Esophagus muscularis mucosa (tissue), 4 donors: ENCODE measurements at regions not wholly inside any gene's neighbourhood (a gene's known extent, or its start where the extent isn't known, plus 50 kb on each side); places are given as distances from the start of the nearest gene placed in this dataset.
"Not testable (repeated sequence)": the region's sequence is repeated elsewhere in the genome, so short reads cannot be mapped to it uniquely, and the experiment has no call there.

Source experiments
- DNase-seq: peaks from one replicate; pipeline ENCODE4 v3.0.0-alpha.2; 2017; ENCODE audit errors: extremely low spot score
- H3K27ac ChIP-seq, 4 donors: fragments of 200-600 bp; sonication (generic); replicated peaks in 1 of 4; 1 replicate in 3 of 4; 2 replicates in 1 of 4; pipeline ENCODE4 v1.5.1; 2016 to 2019; ENCODE audit warnings: mild to moderate bottlenecking in 1 of 4
- H3K27me3 ChIP-seq, 4 donors: fragments of 200-600 bp; sonication (generic); one replicate each; pipeline versions ENCODE4 v1.5.1 to v1.6.0; 2016 to 2019
- H3K36me3 ChIP-seq, 4 donors: fragments of 200-600 bp; sonication (generic); one replicate each; pipeline ENCODE4 v1.5.1; 2016 to 2019
- H3K4me1 ChIP-seq, 4 donors: fragments of 200-600 bp; sonication (generic); one replicate each; pipeline ENCODE4 v1.5.1; 2016 to 2019
- H3K4me3 ChIP-seq, 4 donors: fragments of 200-600 bp; sonication (generic); 1 replicate in 2 of 4; 2 replicates in 2 of 4; pipeline ENCODE4 v1.5.1; 2016 to 2019; ENCODE audit warnings: mild to moderate bottlenecking in 4 of 4, moderate library complexity in 1 of 4
- H3K9me3 ChIP-seq, 4 donors: fragments of 200-600 bp; sonication (generic); 1 replicate in 3 of 4; 2 replicates in 1 of 4; pipeline ENCODE4 v1.5.1; 2016 to 2019
- CTCF ChIP-seq, 3 experiments: fragments of 200-600 bp in 2 of 3; fragments of 450-650 bp in 1 of 3; sonication (generic) in 2 of 3; IDR thresholded peaks; one replicate each; pipeline ENCODE4 v1.5.1; 2017 to 2019; ENCODE audit warnings: antibody characterized with exemption in 3 of 3, mild to moderate bottlenecking in 2 of 3, moderate library complexity in 1 of 3
- EP300 ChIP-seq: sonication (generic); formaldehyde crosslinking; IDR thresholded peaks from one replicate; pipeline ENCODE4 v1.6.1; 2017; ENCODE audit warnings: antibody characterized with exemption
- POLR2A ChIP-seq: fragments of 450-650 bp; IDR thresholded peaks from one replicate; pipeline ENCODE4 v1.6.1; 2017; ENCODE audit warnings: antibody characterized with exemption, moderate library complexity, mild to moderate bottlenecking, low read depth
- POLR2AphosphoS5 ChIP-seq, 2 donors: sonication (generic); formaldehyde crosslinking; IDR thresholded peaks; one replicate each; pipeline ENCODE4 v1.6.1; 2017; ENCODE audit warnings: antibody characterized with exemption in 2 of 2
- WGBS: methylation state at CpG from one replicate; pipeline ENCODE4 v1.1.5; 2018; 5-methylcytosine and 5-hydroxymethylcytosine counted together
- intact Hi-C: fragments of 100-400 bp; cut with DNase I; formaldehyde crosslinking; loops from one replicate; pipeline ENCODE4 v1.15.1; 2023

- Histone ChIP-seq H3K27ac (no peak overlapping the region), H3K9me3 (peaks cover 0 to 12% (median 9%) of the 10 kb centered on the region in 4 donors), H3K4me1 (no peaks in the 10 kb centered on the region), H3K36me3 (no peaks in the 10 kb centered on the region), H3K4me3 (no peak overlapping the region), H3K27me3 (no peaks in the 10 kb centered on the region)
- no peak for TF ChIP-seq EP300
- TF ChIP-seq POLR2AphosphoS5 (IDR thresholded peaks at IDR 0.05): no peak
- no peak for TF ChIP-seq CTCF (IDR thresholded peaks at IDR 0.05)
- TF ChIP-seq POLR2A: no peak
- 87% methylated on average over 3 of the region's 3 CpGs for WGBS
- intact Hi-C loops: no loop called here
- no peak for DNase-seq
These were observed 314.1 kb upstream of the LRRC3B start for GRCh38 chr3:26308454-26308853.

- intact Hi-C loops, H3K27me3 ChIP-seq, H3K4me3 ChIP-seq, DNase-seq, H3K36me3 ChIP-seq, H3K4me1 ChIP-seq, H3K27ac ChIP-seq: not testable (repeated sequence)
- peaks cover 0 to 12% (median 9%) of the 10 kb centered on the region in 4 donors for H3K9me3 ChIP-seq
- WGBS: 97% methylated on average over 1 of the region's 1 CpG
These were observed 313.0 kb upstream of the LRRC3B start for GRCh38 chr3:26309536-26309935.

GRCh38 chr3:26312816-26313215, 309.8 kb upstream of the LRRC3B start:
- Histone ChIP-seq H3K4me1 (no peaks in the 10 kb centered on the region), H3K9me3 (peaks cover 0 to 20% (median 12%) of the 10 kb centered on the region in 4 donors), H3K36me3 (no peaks in the 10 kb centered on the region), H3K27ac (no peak overlapping the region), H3K27me3 (no peaks in the 10 kb centered on the region), H3K4me3 (no peak overlapping the region)
- WGBS: 83% methylated on average over 5 of the region's 5 CpGs
- intact Hi-C loops: no loop called here
- TF ChIP-seq CTCF (IDR thresholded peaks at IDR 0.05): no peak
- DNase-seq: no peak

DNA sequence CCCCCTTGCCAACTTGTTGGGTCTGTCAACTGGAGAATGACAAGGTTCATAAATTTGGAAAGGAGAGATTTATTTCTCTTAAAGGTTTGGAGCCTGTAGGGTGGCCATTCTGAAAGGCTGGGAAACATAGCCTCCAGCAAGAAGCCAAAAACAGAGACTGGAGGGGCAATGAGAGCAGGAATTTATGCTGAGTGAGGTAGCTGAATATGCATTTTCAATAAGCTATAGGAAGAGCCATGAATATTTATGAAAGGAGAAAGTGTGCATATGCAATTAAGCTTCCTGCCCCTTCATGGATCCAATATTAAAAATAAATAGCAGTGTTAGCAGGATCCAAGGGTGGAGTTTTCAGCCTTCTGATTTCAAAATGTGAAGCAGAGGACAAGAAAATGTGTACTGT, 306.1 kb upstream of the LRRC3B start:
- peaks cover 0 to 13% (median 6%) of the 10 kb centered on the region in 4 donors for H3K9me3 ChIP-seq
- no peak for DNase-seq
- no peaks in the 10 kb centered on the region for H3K27me3 ChIP-seq
- no peak overlapping the region for H3K4me3 ChIP-seq
- H3K36me3 ChIP-seq: no peaks in the 10 kb centered on the region
- H3K4me1 ChIP-seq: no peaks in the 10 kb centered on the region
- TF ChIP-seq POLR2A: no peak
- TF ChIP-seq POLR2AphosphoS5 (IDR thresholded peaks at IDR 0.05): no peak
- TF ChIP-seq EP300: no peak
- no peak for TF ChIP-seq CTCF (IDR thresholded peaks at IDR 0.05)
- intact Hi-C loops: no loop called here
- H3K27ac ChIP-seq: no peak overlapping the region

- H3K27me3 ChIP-seq, H3K27ac ChIP-seq, H3K9me3 ChIP-seq, DNase-seq, intact Hi-C loops, H3K4me3 ChIP-seq, H3K4me1 ChIP-seq, H3K36me3 ChIP-seq: not testable (repeated sequence)
- 47% methylated on average over 5 of the region's 6 CpGs for WGBS
These were observed 298.8 kb upstream of the LRRC3B start for GRCh38 chr3:26323741-26324140.

DNA sequence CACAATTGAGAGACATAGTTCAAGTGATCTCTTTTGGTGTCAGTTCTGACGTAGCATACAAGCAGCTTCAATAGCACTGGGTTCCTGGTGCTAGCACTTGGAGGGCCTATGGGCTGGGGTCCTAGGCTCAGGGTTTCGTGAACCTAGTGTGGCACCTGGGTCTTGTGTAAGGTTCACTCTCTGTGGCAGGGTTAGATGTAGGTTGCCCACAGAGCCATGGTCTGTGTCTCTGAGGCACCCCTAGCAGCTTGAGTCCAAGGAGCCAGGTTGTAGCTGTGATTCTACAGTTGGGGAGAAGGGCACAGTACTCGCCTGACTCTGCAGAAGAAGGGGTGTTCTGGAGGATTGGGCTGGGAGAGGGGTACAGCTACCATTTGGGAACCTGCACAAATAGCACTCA, 282.6 kb upstream of the LRRC3B start:
- TF ChIP-seq EP300 (no peak), CTCF (IDR thresholded peaks at IDR 0.05) (no peak), POLR2A (no peak), POLR2AphosphoS5 (IDR thresholded peaks at IDR 0.05) (no peak)
- H3K27ac ChIP-seq: no peak overlapping the region
- H3K4me1 ChIP-seq: no peaks in the 10 kb centered on the region
- H3K9me3 ChIP-seq: no peaks in the 10 kb centered on the region
- no peak for DNase-seq
- intact Hi-C loops: no loop called here
- H3K4me3 ChIP-seq: no peak overlapping the region
- WGBS: 86% methylated on average over 2 of the region's 3 CpGs
- no peaks in the 10 kb centered on the region for H3K36me3 ChIP-seq
- no peaks in the 10 kb centered on the region for H3K27me3 ChIP-seq
